CD1c-positive myeloid dendritic cell (primary cell): ENCODE measurements at regions not wholly inside any gene's neighbourhood (a gene's known extent, or its start where the extent isn't known, plus 50 kb on each side); places are given as distances from the start of the nearest gene placed in this dataset.

Source experiments
- DNase-seq: peaks from one replicate; pipeline ENCODE4 v3.0.0-alpha.2; 2016; ENCODE audit errors: extremely low spot score

- DNase-seq = no peak
These were observed 719.5 kb downstream of the XPNPEP1 start for GRCh38 chr10:109203646-109204353.

- no peak for DNase-seq
These were observed 721.2 kb downstream of the XPNPEP1 start for GRCh38 chr10:109202111-109202510.

GRCh38 chr10:109200646-109201045, 722.7 kb downstream of the XPNPEP1 start:
- no peak for DNase-seq

GRCh38 chr10:109191823-109192222, 731.5 kb downstream of the XPNPEP1 start:
- DNase-seq = no peak

GRCh38 chr10:109191341-109191740, 732.0 kb downstream of the XPNPEP1 start:
- DNase-seq = no peak

- DNase-seq = no peak
These were observed 735.6 kb downstream of the XPNPEP1 start for GRCh38 chr10:109187677-109188076.

- no peak for DNase-seq
These were observed 739.9 kb downstream of the XPNPEP1 start for GRCh38 chr10:109183366-109183765.

- no peak for DNase-seq
These were observed 744.7 kb downstream of the XPNPEP1 start for GRCh38 chr10:109178591-109178990.

GRCh38 chr10:109174526-109174925, 748.8 kb downstream of the XPNPEP1 start:
- no peak for DNase-seq

- no peak for DNase-seq
These were observed 749.4 kb downstream of the XPNPEP1 start for GRCh38 chr10:109173937-109174336.

- no peak for DNase-seq
These were observed 750.2 kb downstream of the XPNPEP1 start for GRCh38 chr10:109173121-109173520.

GRCh38 chr10:109166935-109167334, 756.4 kb downstream of the XPNPEP1 start:
- no peak for DNase-seq

- no peak for DNase-seq
These were observed 764.0 kb downstream of the XPNPEP1 start for GRCh38 chr10:109159351-109159750.

GRCh38 chr10:109156396-109156795, 766.9 kb downstream of the XPNPEP1 start:
- no peak for DNase-seq

- DNase-seq = no peak
These were observed 773.5 kb downstream of the XPNPEP1 start for GRCh38 chr10:109149666-109150350.

- DNase-seq = no peak
These were observed 795.9 kb downstream of the XPNPEP1 start for GRCh38 chr10:109127363-109127762.

GRCh38 chr10:109126541-109126940, 796.8 kb downstream of the XPNPEP1 start:
- no peak for DNase-seq

GRCh38 chr10:109126016-109126415, 797.3 kb downstream of the XPNPEP1 start:
- DNase-seq = no peak

- DNase-seq = no peak
These were observed 808.1 kb downstream of the XPNPEP1 start for GRCh38 chr10:109115179-109115578.

- DNase-seq = no peak
These were observed 808.7 kb downstream of the XPNPEP1 start for GRCh38 chr10:109114579-109114978.

- no peak for DNase-seq
These were observed 816.7 kb downstream of the XPNPEP1 start for GRCh38 chr10:109106604-109107003.

- DNase-seq = no peak
These were observed 817.6 kb downstream of the XPNPEP1 start for GRCh38 chr10:109105725-109106124.

GRCh38 chr10:109104806-109105205, 818.5 kb downstream of the XPNPEP1 start:
- DNase-seq = no peak
